Sigmoid colon (tissue), 4 donors: ENCODE measurements at regions not wholly inside any gene's neighbourhood (a gene's known extent, or its start where the extent isn't known, plus 50 kb on each side); places are given as distances from the start of the nearest gene placed in this dataset.

Source experiments
- POLR2A ChIP-seq, 2 donors: fragments of 450-650 bp; IDR thresholded peaks; one replicate each; pipeline ENCODE4 v1.6.1; 2016; ENCODE audit warnings: antibody characterized with exemption in 2 of 2, mild to moderate bottlenecking in 2 of 2, moderate library complexity in 2 of 2
- POLR2AphosphoS5 ChIP-seq, 4 donors: sonication (generic); formaldehyde crosslinking; IDR thresholded peaks; one replicate each; pipeline ENCODE4 v1.6.1; 2017; ENCODE audit warnings: antibody characterized with exemption in 4 of 4
- TF ChIP-seq, protein P1 (sequence below), 4 experiments: fragments of 450-650 bp in 3 of 4; fragments of 200-600 bp in 1 of 4; IDR thresholded peaks; one replicate each; pipeline ENCODE4 v1.5.1; 2016 to 2019; ENCODE audit warnings: antibody characterized with exemption in 4 of 4, mild to moderate bottlenecking in 3 of 4, moderate library complexity in 2 of 4

DNA sequence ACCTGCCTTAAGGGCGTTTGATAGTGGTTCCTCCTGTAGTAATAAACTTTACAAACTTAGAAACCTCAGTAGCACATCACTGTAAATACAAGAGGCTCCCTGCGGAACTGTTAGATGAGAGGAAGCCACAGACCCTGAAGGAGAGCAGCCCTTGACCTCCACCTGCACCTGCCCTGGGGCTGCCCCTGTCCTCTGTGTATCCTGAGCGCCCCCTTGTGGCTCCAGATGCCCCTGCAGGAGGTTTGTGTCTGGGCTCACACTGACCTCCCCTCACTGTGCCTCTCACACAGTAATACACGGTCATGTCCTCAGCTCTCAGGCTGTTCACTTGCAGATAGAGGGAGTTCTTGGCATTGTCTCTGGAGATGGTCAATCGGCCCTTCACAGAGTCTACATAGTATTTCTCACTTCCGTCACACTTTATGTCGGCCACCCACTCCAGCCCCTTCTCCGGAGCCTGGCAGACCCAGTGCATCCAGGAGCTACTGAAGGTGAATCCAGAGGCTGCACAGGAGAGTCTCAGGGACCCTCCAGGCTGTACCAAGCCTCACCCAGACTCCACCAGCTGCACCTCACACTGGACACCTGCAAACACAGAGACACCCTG is 1059.8 kb downstream of the TMEM121 start:
- TF ChIP-seq POLR2A (IDR thresholded peaks at IDR 0.05) (no peak), POLR2AphosphoS5 (IDR thresholded peaks at IDR 0.05) (no peak)
- TF ChIP-seq, protein P1, sequence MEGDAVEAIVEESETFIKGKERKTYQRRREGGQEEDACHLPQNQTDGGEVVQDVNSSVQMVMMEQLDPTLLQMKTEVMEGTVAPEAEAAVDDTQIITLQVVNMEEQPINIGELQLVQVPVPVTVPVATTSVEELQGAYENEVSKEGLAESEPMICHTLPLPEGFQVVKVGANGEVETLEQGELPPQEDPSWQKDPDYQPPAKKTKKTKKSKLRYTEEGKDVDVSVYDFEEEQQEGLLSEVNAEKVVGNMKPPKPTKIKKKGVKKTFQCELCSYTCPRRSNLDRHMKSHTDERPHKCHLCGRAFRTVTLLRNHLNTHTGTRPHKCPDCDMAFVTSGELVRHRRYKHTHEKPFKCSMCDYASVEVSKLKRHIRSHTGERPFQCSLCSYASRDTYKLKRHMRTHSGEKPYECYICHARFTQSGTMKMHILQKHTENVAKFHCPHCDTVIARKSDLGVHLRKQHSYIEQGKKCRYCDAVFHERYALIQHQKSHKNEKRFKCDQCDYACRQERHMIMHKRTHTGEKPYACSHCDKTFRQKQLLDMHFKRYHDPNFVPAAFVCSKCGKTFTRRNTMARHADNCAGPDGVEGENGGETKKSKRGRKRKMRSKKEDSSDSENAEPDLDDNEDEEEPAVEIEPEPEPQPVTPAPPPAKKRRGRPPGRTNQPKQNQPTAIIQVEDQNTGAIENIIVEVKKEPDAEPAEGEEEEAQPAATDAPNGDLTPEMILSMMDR (IDR thresholded peaks at IDR 0.05): no peak
